Activated gamma-delta T cell treated with Interleukin-2 at 50 U/mL for 16 hours (primary cell): ENCODE measurements at regions not wholly inside any gene's neighbourhood (a gene's known extent, or its start where the extent isn't known, plus 50 kb on each side); places are given as distances from the start of the nearest gene placed in this dataset.
"Not testable (repeated sequence)": the region's sequence is repeated elsewhere in the genome, so short reads cannot be mapped to it uniquely, and the experiment has no call there.

Experiments used
- DNase-seq: peaks from one replicate; pipeline ENCODE4 v3.0.0-alpha.2; 2020

GRCh38 chr13:109268492-109268891, 517.9 kb downstream of the IRS2 start:
- DNase-seq: not testable (repeated sequence)

- not testable (repeated sequence) for DNase-seq
Observed at GRCh38 chr13:109267400-109267799, 519.0 kb downstream of the IRS2 start.

DNA sequence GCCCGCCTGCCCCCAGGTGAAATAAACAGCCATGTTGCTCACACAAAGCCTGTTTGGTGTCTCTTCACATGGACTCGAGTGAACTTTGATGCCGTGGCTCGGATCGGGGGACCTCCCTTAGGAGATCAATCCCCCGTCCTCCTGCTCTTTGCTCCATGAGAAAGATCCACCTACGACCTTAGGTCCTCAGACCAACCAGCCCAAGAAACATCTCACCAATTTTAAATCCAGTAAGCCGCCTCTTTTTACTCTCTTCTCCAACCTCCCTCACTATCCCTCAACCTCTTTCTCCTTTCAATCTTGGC, 521.0 kb downstream of the IRS2 start:
- not testable (repeated sequence) for DNase-seq

DNA sequence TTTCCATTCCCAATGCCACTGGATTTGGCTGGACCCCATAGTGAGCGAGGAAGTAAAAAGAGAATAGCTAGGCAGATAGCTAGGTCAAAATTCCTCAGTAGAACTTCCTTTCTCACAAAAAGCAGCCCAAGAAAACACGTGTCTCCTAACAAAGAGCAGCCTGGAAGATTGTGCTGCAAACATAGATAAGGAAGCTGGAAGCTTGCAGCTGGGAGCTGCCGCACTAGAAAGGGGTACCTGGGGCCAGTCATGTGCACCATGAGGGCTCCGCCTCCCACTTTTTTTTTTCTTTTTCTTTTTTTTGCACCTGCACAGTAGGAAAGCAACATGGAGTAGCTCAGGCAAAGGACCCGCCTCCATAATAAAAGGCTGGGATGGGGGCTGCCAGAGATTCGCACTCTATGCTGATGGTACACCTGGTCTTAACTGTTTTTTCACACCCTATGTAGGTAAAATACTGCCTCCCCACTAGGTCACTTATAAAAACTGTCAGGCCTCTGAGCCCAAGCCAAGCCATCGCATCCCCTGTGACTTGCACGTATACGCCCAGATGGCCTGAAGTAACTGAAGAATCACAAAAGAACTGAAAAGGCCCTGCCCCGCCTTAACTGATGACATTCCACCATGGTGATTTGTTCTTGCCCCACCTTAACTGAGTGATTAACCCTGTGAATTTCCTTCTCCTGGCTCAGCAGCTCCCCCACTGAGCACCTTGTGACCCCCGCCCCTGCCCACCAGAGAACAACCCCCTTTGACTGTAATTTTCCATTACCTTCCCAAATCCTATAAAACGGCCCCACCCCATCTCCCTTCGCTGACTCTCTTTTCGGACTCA, 521.6 kb downstream of the IRS2 start:
- not testable (repeated sequence) for DNase-seq

DNA sequence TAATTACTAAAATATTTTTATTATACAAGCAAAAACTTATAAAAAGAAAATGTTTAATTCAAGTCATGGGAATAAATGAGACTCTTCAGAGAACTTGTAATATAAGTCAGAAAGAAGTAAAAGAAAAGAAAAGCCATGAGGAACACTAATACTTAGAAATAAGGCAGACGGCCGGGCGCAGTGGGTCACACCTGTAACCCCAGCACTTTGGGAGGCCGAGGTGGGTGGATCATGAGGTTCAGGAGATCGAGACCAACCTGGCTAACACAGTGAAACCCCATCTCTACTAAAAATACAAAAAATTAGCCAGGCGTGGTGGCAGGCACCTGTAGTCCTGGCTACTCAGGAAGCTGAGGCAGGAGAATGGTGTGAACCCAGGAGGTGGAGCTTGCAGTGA, 528.6 kb downstream of the IRS2 start:
- DNase-seq: not testable (repeated sequence)
